ENCODE measurements at regions not wholly inside any gene's neighbourhood (a gene's known extent, or its start where the extent isn't known, plus 50 kb on each side); places are given as distances from the start of the nearest gene placed in this dataset.

GRCh38 chr10:130859427-130859826, 452.1 kb downstream of the TCERG1L start:
- no peak for DNase-seq

- no peak for DNase-seq
Measured at GRCh38 chr10:130862122-130862521, 449.4 kb downstream of the TCERG1L start.

DNA sequence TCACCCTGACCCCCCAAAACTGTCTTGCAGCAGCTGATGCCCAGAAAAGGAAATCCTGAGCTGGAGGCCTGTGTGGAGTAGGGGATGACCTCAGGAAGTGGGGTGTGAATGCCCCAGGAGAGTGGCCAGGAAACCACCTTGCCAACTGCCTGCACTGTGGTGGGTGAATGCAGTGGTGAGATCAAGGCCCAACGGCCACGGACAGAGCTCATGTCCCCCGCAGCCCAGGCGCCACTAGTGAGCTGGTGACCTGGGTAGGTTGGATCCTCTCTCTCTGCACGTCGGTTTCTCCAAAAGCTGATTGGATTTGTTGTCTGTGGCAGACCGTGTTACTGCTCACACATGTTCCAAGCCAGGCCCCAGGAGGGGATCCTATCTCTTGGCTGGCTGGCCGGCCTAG, 448.9 kb downstream of the TCERG1L start:
- DNase-seq, result no peak

DNA sequence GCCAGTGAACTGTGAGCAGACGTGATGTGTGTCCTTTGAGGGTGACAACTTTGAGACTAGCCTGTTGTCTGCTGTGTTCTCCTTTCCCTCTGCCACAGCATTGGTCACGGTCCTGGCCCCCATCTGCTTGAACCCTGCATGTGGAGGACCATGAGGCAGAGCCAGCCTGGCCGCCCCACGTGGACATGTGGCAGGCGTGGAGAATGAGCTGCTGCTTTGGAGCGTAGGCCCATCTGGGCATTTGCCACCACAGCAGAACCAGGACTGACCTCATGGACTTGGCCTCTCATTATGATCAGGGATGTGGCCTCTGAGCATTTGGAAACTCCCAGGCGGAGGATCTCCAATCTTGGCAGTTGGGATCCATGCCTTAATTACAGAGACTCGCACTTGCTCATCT, 448.5 kb downstream of the TCERG1L start:
- no peak for DNase-seq

GRCh38 chr10:130864961-130865818, 446.3 kb downstream of the TCERG1L start:
- no peak for DNase-seq

- no peak for DNase-seq
Measured at GRCh38 chr10:130866857-130867256, 444.7 kb downstream of the TCERG1L start.

- DNase-seq, result no peak
Measured at GRCh38 chr10:130867446-130868194, 443.9 kb downstream of the TCERG1L start.

- no peak for DNase-seq
Measured at GRCh38 chr10:130869179-130869841, 442.2 kb downstream of the TCERG1L start.

DNA sequence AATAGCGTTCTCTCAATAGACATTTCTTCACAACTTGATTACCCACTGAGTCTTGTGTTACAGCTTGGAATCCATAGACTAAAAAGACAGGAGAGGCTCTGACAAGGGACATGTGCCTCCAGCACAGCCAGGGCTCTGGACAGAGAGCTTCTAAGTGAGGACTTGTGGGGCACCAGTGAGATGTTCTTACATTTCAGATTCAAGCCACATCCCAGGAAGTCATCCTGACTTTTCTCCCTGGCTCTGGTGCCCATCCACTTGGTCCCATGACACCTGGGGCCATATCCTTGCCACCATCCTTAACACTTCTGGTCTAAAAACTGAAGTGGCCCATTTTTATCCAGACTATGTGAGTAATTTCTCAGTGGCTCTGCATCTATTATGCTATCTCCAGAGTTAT, 440.1 kb downstream of the TCERG1L start:
- DNase-seq, result no peak

DNA sequence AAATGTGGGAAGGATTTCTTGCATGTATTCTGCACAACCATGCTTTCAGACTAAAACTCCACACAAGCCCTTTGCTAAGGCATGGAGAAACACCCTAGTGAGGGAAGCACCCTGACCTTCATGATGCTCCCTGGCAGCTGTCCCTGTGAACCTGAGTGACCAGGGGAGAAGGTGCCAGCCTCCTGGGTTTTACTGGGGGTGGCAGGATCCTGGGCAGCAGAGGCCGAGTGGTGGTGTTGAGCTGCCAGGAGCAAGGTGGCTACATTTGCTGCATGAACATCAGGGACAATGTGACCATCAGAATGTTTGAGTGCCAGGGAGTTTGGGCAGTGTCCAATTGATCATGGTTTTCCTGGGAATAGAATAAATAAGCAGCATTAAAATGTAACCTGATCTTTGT, 437.9 kb downstream of the TCERG1L start:
- DNase-seq, result no peak

DNA sequence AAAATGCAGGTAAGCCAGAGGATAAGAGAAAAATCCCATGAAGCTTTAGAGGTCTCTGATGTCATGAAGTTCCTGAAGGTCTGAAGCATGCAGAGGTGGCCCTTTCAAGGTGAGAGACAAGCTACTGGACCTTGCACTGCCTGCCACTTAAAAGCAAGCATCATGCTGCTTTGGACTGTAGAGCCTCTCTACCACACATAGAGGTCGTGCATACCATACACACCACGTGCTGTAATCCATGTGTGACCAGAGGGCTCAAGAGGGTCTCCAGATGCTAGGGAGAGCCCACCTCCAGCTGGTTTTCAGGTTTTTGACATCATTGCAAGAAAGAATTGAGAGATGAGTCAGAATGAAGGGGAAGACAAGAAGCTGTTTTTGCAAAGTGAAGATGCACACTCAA, 436.4 kb downstream of the TCERG1L start:
- DNase-seq, result no peak

- no peak for DNase-seq
Measured at GRCh38 chr10:130875897-130876472, 435.5 kb downstream of the TCERG1L start.

GRCh38 chr10:130877126-130877525, 434.4 kb downstream of the TCERG1L start:
- no peak for DNase-seq

DNA sequence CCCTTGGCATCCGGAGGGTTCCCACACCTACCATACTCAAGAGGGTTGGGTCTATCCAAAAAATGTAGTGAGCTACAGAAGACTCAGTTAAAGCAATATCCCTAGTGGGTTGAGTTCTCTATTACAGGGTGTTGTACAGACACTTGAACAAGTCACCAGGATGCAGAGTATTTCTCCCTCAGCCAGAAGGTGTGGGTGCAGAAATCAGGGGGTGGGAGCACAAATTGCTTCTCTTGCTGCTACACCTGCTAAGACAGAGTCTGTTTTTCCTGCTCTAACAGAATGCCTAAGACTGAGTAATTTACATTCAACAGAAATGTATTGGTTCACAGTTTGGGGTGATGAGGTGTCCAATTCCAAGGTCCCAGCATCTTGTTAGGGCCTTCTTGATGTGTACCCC, 433.4 kb downstream of the TCERG1L start:
- no peak for DNase-seq

DNA sequence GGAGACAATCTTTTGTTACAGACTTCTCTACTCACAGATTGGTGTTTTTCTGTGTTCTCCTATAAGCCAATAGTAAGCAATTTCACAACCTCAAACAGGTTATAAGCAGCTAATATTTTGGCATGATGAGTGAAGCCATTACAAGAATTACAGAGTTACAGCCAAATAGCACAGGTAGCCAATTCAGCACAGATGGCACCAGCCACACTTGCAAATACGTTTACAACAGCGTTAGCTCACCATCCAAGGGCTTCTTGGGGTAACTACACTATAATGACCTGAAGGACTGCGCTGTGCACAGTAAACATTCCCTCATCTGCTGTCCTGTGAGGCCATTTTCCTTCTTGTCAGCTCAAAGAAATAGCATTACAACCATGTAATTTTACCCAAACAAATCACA, 428.6 kb downstream of the TCERG1L start:
- no peak for DNase-seq

GRCh38 chr10:130884456-130884855, 427.1 kb downstream of the TCERG1L start:
- DNase-seq, result no peak

DNA sequence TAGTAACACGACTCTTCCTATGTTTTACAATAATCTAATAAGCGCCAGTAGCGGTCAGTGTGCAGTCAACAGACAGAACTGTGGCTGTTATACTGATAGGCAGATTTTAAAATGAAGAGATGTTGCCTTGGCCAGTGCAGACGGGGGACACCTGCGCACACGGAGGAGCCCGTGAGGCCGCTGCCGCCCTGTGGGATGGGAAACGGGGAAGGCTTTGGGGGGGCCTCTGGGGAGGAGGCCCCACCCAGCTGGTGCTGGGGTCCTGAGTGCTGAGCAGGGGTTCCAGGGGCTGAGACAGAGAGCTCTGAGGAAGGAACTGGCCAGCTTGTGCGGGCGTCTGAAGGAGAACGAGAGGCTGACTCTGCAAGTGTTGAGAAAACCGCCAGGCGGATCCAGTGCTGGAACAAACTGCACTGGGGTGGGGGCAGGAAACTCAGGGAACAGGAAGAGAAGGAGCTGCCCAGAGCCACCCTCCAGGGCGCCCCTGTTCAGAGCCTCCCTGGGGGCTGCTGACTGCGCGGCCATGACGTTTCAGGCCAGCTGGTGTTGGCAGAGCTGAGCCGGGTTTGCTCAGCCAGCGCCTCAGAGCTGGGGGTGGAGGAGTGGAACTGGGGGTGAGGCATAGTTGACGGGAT, 426.4 kb downstream of the TCERG1L start:
- no peak for DNase-seq

DNA sequence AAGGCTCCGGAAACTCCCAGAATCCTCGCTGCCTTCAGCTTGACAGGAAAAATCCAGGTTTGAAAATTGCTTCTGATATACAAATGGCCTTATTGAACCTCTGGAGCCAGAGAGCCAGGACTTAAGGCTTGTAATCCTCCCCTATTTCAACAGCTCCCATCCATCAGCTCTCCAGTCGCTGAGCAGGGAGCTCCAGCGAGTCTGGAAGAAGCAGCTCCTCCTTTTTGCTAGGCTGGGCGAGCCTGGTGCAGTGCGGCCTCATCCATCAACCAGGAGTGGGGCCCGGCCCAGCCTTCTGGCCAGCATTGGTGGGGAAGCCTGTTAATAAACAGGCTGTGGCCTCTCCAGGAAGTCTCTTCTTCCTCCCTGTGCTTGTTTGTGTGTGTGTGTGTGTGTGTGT, 424.4 kb downstream of the TCERG1L start:
- no peak for DNase-seq

DNA sequence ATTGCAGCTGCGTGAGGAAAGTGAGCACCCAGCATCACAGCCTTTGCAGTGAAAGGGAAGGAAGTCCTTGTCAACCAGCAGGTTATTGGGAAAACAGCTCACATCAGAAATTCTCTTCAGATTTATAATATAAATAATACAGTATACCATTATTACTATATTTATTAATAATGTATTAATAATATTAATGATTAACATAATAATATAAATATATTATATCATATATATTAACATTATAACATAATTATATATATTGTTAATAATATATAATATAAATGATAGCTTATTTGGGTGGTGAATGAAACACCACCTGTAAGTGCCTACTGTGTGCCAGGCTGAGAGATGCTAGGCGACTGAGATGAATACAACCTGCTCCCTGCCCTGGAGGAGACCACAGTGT, 423.0 kb downstream of the TCERG1L start:
- DNase-seq, result no peak

DNA sequence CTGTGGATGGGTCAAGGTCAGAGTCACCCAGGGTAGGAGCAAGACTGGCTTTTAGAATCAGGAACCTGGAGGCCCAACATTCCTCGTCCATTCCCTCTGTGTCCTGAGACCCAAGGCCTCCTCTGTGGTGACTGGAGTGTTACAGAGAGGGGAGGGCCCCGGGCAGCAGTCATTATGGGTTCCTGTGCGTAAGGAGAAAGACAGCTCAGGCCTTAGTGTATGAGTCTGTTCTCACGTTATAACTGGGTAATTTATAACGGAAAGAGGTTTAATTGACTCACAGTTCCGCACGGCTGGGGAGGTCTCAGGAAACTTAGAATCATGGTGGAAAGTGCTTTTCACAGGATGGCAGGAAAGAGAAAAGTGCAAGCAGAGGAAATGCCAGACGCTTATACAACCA, 422.3 kb downstream of the TCERG1L start:
- no peak for DNase-seq

DNA sequence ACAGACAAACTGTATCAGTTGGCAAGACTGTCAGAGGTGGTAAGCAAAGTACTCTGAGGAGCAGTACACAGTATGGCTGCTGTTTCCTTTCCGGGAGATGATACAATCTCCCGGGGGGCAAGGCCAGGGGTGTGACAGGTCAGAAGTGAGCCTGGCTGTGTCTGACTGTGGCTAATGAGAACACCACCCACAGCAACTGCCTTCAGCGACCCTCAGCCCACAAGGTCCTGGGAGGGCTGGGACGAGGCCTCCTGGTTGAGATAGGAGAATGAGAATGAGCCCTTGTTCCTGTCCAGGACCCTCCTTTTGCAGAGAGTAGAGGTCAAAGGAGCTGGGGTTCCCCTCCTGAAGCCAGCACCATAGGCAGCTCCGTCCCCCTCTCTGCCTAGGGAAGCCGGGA, 421.7 kb downstream of the TCERG1L start:
- no peak for DNase-seq

GRCh38 chr10:130891066-130891465, 420.5 kb downstream of the TCERG1L start:
- DNase-seq, result no peak

- DNase-seq, result no peak
Measured at GRCh38 chr10:130894471-130894870, 417.1 kb downstream of the TCERG1L start.

All from NCI-H146 (cell line).